SKM-1 treated with dmso at 0.1 percent for 144 hours (cell line): ENCODE measurements at regions not wholly inside any gene's neighbourhood (a gene's known extent, or its start where the extent isn't known, plus 50 kb on each side); places are given as distances from the start of the nearest gene placed in this dataset.
"Not testable (repeated sequence)": the region's sequence is repeated elsewhere in the genome, so short reads cannot be mapped to it uniquely, and the experiment has no call there.

Experiments used
- DNase-seq: peaks from one replicate; lab custom pipeline; 2025; ENCODE audit not compliant: unreplicated experiment; lab: John Stamatoyannopoulos, UW

- DNase-seq, result no peak
Observed at GRCh38 chr4:26237916-26238315, 82.9 kb upstream of the RBPJ start.

GRCh38 chr4:26238426-26238777 is 82.4 kb upstream of the RBPJ start:
- DNase-seq, result no peak

GRCh38 chr4:26238778-26239679 is 81.8 kb upstream of the RBPJ start:
- no peak for DNase-seq

GRCh38 chr4:26239801-26240200 is 81.0 kb upstream of the RBPJ start:
- no peak for DNase-seq

- DNase-seq, result no peak
Observed at GRCh38 chr4:26241179-26241578, 79.6 kb upstream of the RBPJ start.

- DNase-seq, result no peak
Observed at GRCh38 chr4:26242451-26242850, 78.4 kb upstream of the RBPJ start.

GRCh38 chr4:26244138-26244537 is 76.7 kb upstream of the RBPJ start:
- not testable (repeated sequence) for DNase-seq

- no peak for DNase-seq
Observed at GRCh38 chr4:26248647-26249046, 72.2 kb upstream of the RBPJ start.

- no peak for DNase-seq
Observed at GRCh38 chr4:26252349-26253025, 68.3 kb upstream of the RBPJ start.

GRCh38 chr4:26253968-26254367 is 66.8 kb upstream of the RBPJ start:
- no peak for DNase-seq

GRCh38 chr4:26255989-26256388 is 64.8 kb upstream of the RBPJ start:
- DNase-seq, result no peak

- DNase-seq, result not testable (repeated sequence)
Observed at GRCh38 chr4:26257444-26257843, 63.4 kb upstream of the RBPJ start.

GRCh38 chr4:26257850-26258249 is 63.0 kb upstream of the RBPJ start:
- no peak for DNase-seq

- DNase-seq, result no peak
Observed at GRCh38 chr4:26260571-26260970, 60.2 kb upstream of the RBPJ start.

GRCh38 chr4:26261405-26261804 is 59.4 kb upstream of the RBPJ start:
- DNase-seq, result peak; percentile 70

- peak; percentile 32 for DNase-seq
Observed at GRCh38 chr4:26263165-26263564, 57.6 kb upstream of the RBPJ start.

- DNase-seq, result no peak
Observed at GRCh38 chr4:26264109-26264508, 56.7 kb upstream of the RBPJ start.

- DNase-seq, result no peak
Observed at GRCh38 chr4:26267087-26267486, 53.7 kb upstream of the RBPJ start.

- DNase-seq, result peak; percentile 72
Observed at GRCh38 chr4:26268246-26268645, 52.6 kb upstream of the RBPJ start.

- no peak for DNase-seq
Observed at GRCh38 chr4:26269038-26269437, 51.8 kb upstream of the RBPJ start.
